ENCODE measurements at regions not wholly inside any gene's neighbourhood (a gene's known extent, or its start where the extent isn't known, plus 50 kb on each side); places are given as distances from the start of the nearest gene placed in this dataset.

GRCh38 chr18:78738076-78738690 is 241.4 kb upstream of the SALL3 start:
- H3K9me3 ChIP-seq (ENCODE audit: low read depth): no peaks in the 10 kb centered on the region
- in situ Hi-C loops (cut with MboI): no loop called here

GRCh38 chr18:78739115-78739514 is 240.5 kb upstream of the SALL3 start:
- Histone ChIP-seq H3K27me3 (replicated peaks; ENCODE audit: insufficient read depth) (no peaks in the 10 kb centered on the region), H3K9ac (no peak overlapping the region), H4K20me1 (ENCODE audit: insufficient read depth) (no peaks in the 10 kb centered on the region), H3K36me3 (ENCODE audit: low read depth) (no peaks in the 10 kb centered on the region), H3F3A (ENCODE audit: insufficient read depth) (no peaks in the 10 kb centered on the region), H3K4me1 (ENCODE audit: insufficient read depth) (no peaks in the 10 kb centered on the region), H3K4me3 (no peak overlapping the region), H3K79me2 (ENCODE audit: insufficient read depth) (no peaks in the 10 kb centered on the region), H3K27ac (no peak overlapping the region), H3K9me3 (ENCODE audit: low read depth) (no peaks in the 10 kb centered on the region), H3K9me2 (ENCODE audit: insufficient read depth) (no peaks in the 10 kb centered on the region), H2AFZ (no peak overlapping the region), H3K4me2 (ENCODE audit: unreplicated experiment) (no peak overlapping the region)
- no peak for TF ChIP-seq EZH2phosphoT487 (IDR thresholded peaks at IDR 0.05; ENCODE audit: insufficient read depth, low read depth)
- DNase-seq: no peak
- in situ Hi-C loops (cut with MboI): no loop called here
- 70 to 79% methylated on average over 2 to 3 of the region's 3 CpGs for WGBS, 2 experiments (ENCODE audit: low coverage in 1 of 2, low lambda C conversion rate in 2 of 2, missing lambda C conversion rate in 2 of 2)

More at GRCh38 chr18:78738076-78738690, 241.4 kb upstream of the SALL3 start:
- H3K4me2 ChIP-seq (ENCODE audit: unreplicated experiment): no peak overlapping the region
- no peak overlapping the region for H3K4me3 ChIP-seq
- H3K79me2 ChIP-seq (ENCODE audit: insufficient read depth): no peaks in the 10 kb centered on the region
- no peak overlapping the region for H2AFZ ChIP-seq
- WGBS, 2 experiments (ENCODE audit: low coverage in 1 of 2, low lambda C conversion rate in 2 of 2, missing lambda C conversion rate in 2 of 2): 37 to 63% methylated on average over 4 to 5 of the region's 5 CpGs
- H3K4me1 ChIP-seq (ENCODE audit: insufficient read depth): no peaks in the 10 kb centered on the region
- no peaks in the 10 kb centered on the region for H3K27me3 ChIP-seq (replicated peaks; ENCODE audit: insufficient read depth)
- TF ChIP-seq EZH2 (IDR thresholded peaks at IDR 0.05; ENCODE audit: insufficient read depth, poor library complexity, severe bottlenecking) (no peak), EZH2phosphoT487 (IDR thresholded peaks at IDR 0.05; ENCODE audit: insufficient read depth, low read depth) (no peak)
- no peak for DNase-seq
- no peaks in the 10 kb centered on the region for H4K20me1 ChIP-seq (ENCODE audit: insufficient read depth)
- no peak overlapping the region for H3K27ac ChIP-seq
- no peaks in the 10 kb centered on the region for H3K9me2 ChIP-seq (ENCODE audit: insufficient read depth)
- H3K9ac ChIP-seq: no peak overlapping the region
- no peaks in the 10 kb centered on the region for H3F3A ChIP-seq (ENCODE audit: insufficient read depth)
- H3K36me3 ChIP-seq (ENCODE audit: low read depth): no peaks in the 10 kb centered on the region

- no peaks in the 10 kb centered on the region for H3K9me2 ChIP-seq (ENCODE audit: insufficient read depth)
- no peak overlapping the region for H3K4me3 ChIP-seq
- no peaks in the 10 kb centered on the region for H4K20me1 ChIP-seq (ENCODE audit: insufficient read depth)
- DNase-seq: no peak
- H3K27ac ChIP-seq: no peak overlapping the region
- H3F3A ChIP-seq (ENCODE audit: insufficient read depth): no peaks in the 10 kb centered on the region
- H3K79me2 ChIP-seq (ENCODE audit: insufficient read depth): no peaks in the 10 kb centered on the region
- no peaks in the 10 kb centered on the region for H3K27me3 ChIP-seq (replicated peaks; ENCODE audit: insufficient read depth)
- no peak for TF ChIP-seq EZH2phosphoT487 (IDR thresholded peaks at IDR 0.05; ENCODE audit: insufficient read depth, low read depth)
- TF ChIP-seq EZH2 (IDR thresholded peaks at IDR 0.05; ENCODE audit: insufficient read depth, poor library complexity, severe bottlenecking): no peak
- no peak overlapping the region for H3K9ac ChIP-seq
- H3K36me3 ChIP-seq (ENCODE audit: low read depth): no peaks in the 10 kb centered on the region
- no peaks in the 10 kb centered on the region for H3K4me1 ChIP-seq (ENCODE audit: insufficient read depth)
- no peaks in the 10 kb centered on the region for H3K9me3 ChIP-seq (ENCODE audit: low read depth)
- in situ Hi-C loops (cut with MboI): no loop called here
- 41 to 45% methylated on average over 24 of the region's 24 CpGs for WGBS, 2 experiments (ENCODE audit: low coverage in 1 of 2, low lambda C conversion rate in 2 of 2, missing lambda C conversion rate in 2 of 2)
- no peak overlapping the region for H2AFZ ChIP-seq
- H3K4me2 ChIP-seq (ENCODE audit: unreplicated experiment): no peak overlapping the region
Observed at GRCh38 chr18:78739882-78740677, 239.5 kb upstream of the SALL3 start.

- Histone ChIP-seq H3K27ac (no peak overlapping the region), H3K4me2 (ENCODE audit: unreplicated experiment) (no peak overlapping the region), H3K9ac (no peak overlapping the region), H3K9me3 (ENCODE audit: low read depth) (no peaks in the 10 kb centered on the region), H2AFZ (no peak overlapping the region), H3K4me1 (ENCODE audit: insufficient read depth) (no peaks in the 10 kb centered on the region), H3K9me2 (ENCODE audit: insufficient read depth) (no peaks in the 10 kb centered on the region), H3K36me3 (ENCODE audit: low read depth) (no peaks in the 10 kb centered on the region), H3K27me3 (replicated peaks; ENCODE audit: insufficient read depth) (no peaks in the 10 kb centered on the region), H3F3A (ENCODE audit: insufficient read depth) (no peaks in the 10 kb centered on the region), H3K4me3 (no peak overlapping the region), H3K79me2 (ENCODE audit: insufficient read depth) (no peaks in the 10 kb centered on the region), H4K20me1 (ENCODE audit: insufficient read depth) (no peaks in the 10 kb centered on the region)
- 31 to 34% methylated on average over 13 of the region's 13 CpGs for WGBS, 2 experiments (ENCODE audit: low coverage in 1 of 2, low lambda C conversion rate in 2 of 2, missing lambda C conversion rate in 2 of 2)
- no peak for DNase-seq
- in situ Hi-C loops (cut with MboI): no loop called here
- TF ChIP-seq EZH2phosphoT487 (IDR thresholded peaks at IDR 0.05; ENCODE audit: insufficient read depth, low read depth) (no peak), EZH2 (IDR thresholded peaks at IDR 0.05; ENCODE audit: insufficient read depth, poor library complexity, severe bottlenecking) (no peak)
Observed at GRCh38 chr18:78740876-78741275, 238.7 kb upstream of the SALL3 start.
